ENCODE measurements at regions not wholly inside any gene's neighbourhood (a gene's known extent, or its start where the extent isn't known, plus 50 kb on each side); places are given as distances from the start of the nearest gene placed in this dataset.

- TF ChIP-seq CTCF (conservative IDR thresholded peaks at IDR 0.05 in 1 of 2, IDR thresholded peaks at IDR 0.05 in 1 of 2; ENCODE audit: low read depth in 1 of 2, low read length in 2 of 2) = no peak
- TF ChIP-seq EZH2 (IDR thresholded peaks at IDR 0.05; ENCODE audit: low read length, missing control alignments) = no peak
These were observed 121.7 kb upstream of the TPM1 start for GRCh38 chr15:62920682-62921502.

Data from fibroblast of lung (primary cell).